Tibial nerve (tissue), 4 donors: ENCODE measurements at regions not wholly inside any gene's neighbourhood (a gene's known extent, or its start where the extent isn't known, plus 50 kb on each side); places are given as distances from the start of the nearest gene placed in this dataset.

Experiments
- EP300 ChIP-seq, 2 donors: sonication (generic); formaldehyde crosslinking; IDR thresholded peaks; one replicate each; pipeline ENCODE4 v1.6.1; 2017; ENCODE audit warnings: antibody characterized with exemption in 2 of 2, mild to moderate bottlenecking in 1 of 2
- POLR2A ChIP-seq, 2 donors: fragments of 450-650 bp; IDR thresholded peaks; one replicate each; pipeline ENCODE4 v1.6.1; 2017; ENCODE audit warnings: antibody characterized with exemption in 2 of 2, mild to moderate bottlenecking in 2 of 2, moderate library complexity in 2 of 2
- TF ChIP-seq, protein P1 (sequence below), 5 experiments: fragments of 200-600 bp in 3 of 5; fragments of 450-650 bp in 2 of 5; sonication (generic) in 3 of 5; IDR thresholded peaks; one replicate each; pipeline ENCODE4 v1.5.1; 2016 to 2019; ENCODE audit warnings: antibody characterized with exemption in 5 of 5, mild to moderate bottlenecking in 3 of 5, moderate library complexity in 2 of 5

GRCh38 chr12:87349681-87350080 is 679.5 kb downstream of the C12orf50 start:
- TF ChIP-seq EP300 (IDR thresholded peaks at IDR 0.05) (no peak), POLR2A (IDR thresholded peaks at IDR 0.05) (no peak)
- TF ChIP-seq, protein P1, sequence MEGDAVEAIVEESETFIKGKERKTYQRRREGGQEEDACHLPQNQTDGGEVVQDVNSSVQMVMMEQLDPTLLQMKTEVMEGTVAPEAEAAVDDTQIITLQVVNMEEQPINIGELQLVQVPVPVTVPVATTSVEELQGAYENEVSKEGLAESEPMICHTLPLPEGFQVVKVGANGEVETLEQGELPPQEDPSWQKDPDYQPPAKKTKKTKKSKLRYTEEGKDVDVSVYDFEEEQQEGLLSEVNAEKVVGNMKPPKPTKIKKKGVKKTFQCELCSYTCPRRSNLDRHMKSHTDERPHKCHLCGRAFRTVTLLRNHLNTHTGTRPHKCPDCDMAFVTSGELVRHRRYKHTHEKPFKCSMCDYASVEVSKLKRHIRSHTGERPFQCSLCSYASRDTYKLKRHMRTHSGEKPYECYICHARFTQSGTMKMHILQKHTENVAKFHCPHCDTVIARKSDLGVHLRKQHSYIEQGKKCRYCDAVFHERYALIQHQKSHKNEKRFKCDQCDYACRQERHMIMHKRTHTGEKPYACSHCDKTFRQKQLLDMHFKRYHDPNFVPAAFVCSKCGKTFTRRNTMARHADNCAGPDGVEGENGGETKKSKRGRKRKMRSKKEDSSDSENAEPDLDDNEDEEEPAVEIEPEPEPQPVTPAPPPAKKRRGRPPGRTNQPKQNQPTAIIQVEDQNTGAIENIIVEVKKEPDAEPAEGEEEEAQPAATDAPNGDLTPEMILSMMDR (IDR thresholded peaks at IDR 0.05): no peak
